GM18873 (cell line): ENCODE measurements at regions not wholly inside any gene's neighbourhood (a gene's known extent, or its start where the extent isn't known, plus 50 kb on each side); places are given as distances from the start of the nearest gene placed in this dataset.

Source experiments
- ATAC-seq: cut with Tn5 transposase; IDR thresholded peaks from one replicate; pipeline ENCODE4 v1.9.1; 2021; ENCODE audit warnings: mild to moderate bottlenecking, moderate library complexity, moderate number of reproducible peaks; ENCODE audit not compliant: unreplicated experiment, low FRiP score

- ATAC-seq: no peak
These were observed 61.5 kb upstream of the WLS start for GRCh38 chr1:68293609-68294366.

GRCh38 chr1:68293122-68293521, 60.8 kb upstream of the WLS start:
- no peak for ATAC-seq

DNA sequence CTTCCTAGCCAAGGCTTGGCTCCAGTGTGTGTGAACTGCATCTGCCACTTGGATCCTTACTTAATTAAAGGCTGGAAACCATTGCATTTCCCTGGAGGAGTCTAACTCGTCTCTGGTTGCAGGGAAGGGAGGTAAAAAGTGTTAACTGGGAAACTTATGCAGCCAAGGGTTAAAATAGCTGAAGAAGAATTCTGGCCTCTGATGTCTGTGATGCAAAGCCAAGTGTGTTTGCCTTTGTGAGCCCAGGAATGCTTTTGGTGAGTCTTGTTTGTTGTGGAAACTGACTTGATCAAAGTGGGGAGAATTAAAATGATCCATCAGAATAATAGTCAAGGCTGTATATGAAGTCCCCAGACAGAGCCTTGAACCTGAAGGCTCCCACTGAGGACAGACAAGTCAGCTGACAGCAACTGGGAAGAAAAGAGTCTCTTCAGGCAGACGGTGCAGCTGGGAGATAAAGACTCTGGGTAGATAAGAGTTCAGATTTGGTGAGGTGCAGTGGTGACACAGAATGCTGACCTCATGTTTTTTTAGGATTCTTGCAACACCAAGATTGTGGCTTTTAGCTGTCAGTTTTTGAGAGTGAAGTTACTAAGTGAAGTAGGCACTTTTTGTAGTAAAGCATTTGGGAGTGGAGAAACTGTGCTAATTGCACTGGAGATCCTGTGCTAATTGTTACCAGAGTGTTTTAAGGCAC, 59.5 kb upstream of the WLS start:
- no peak for ATAC-seq

GRCh38 chr1:68287241-68287640, 54.9 kb upstream of the WLS start:
- ATAC-seq: no peak

- no peak for ATAC-seq
These were observed 52.7 kb upstream of the WLS start for GRCh38 chr1:68285046-68285445.

DNA sequence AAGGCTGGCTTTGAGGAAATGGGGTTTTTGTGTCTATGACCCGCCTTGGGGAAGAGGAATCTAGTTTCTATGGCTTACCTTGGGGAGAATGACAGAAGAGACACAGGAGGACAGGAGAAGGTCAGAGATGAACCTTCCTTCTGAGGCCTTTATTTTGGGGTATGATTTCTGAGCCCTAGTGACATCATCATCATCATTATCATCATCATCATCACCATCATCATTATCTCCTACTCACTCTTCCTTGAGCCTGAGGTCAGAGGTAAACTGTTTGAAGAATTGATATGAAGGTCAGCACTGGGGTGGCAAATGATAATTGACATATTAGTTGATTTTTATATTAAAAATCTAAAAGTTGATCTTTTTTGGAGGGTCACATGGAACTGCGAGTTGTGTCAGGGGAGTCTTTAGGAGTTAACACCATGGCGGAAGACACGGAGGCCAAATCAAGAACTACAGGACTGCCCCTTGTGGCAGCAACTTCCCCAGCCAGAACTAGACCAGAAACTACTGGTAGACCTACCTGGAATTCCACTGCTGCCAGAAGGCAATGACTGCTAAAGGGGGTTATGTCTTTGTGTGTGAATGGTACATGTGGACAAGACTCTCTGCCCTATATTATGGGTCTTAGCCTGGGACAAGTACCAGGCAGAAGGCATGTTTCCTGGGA, 49.8 kb upstream of the WLS start:
- no peak for ATAC-seq
